Gastrocnemius medialis (tissue), 4 donors: ENCODE measurements at regions not wholly inside any gene's neighbourhood (a gene's known extent, or its start where the extent isn't known, plus 50 kb on each side); places are given as distances from the start of the nearest gene placed in this dataset.

Experiments
- CTCF ChIP-seq, 5 experiments: fragments of 450-650 bp in 3 of 5; fragments of 200-600 bp in 2 of 5; sonication (generic) in 2 of 5; IDR thresholded peaks in 4 of 5; conservative IDR thresholded peaks in 1 of 5; 1 replicate in 4 of 5; 2 replicates in 1 of 5; pipeline ENCODE4 v1.5.1; 2016 to 2019; ENCODE audit warnings: antibody characterized with exemption in 5 of 5, mild to moderate bottlenecking in 3 of 5, moderate library complexity in 3 of 5
- POLR2A ChIP-seq, 2 donors: fragments of 450-650 bp; IDR thresholded peaks; one replicate each; pipeline ENCODE4 v1.6.1; 2017; ENCODE audit warnings: antibody characterized with exemption in 2 of 2, mild to moderate bottlenecking in 2 of 2, moderate library complexity in 2 of 2

GRCh38 chr1:187682112-187682511 lies 853.4 kb downstream of the PLA2G4A start:
- TF ChIP-seq CTCF (IDR thresholded peaks at IDR 0.05 in 4 of 5, conservative IDR thresholded peaks at IDR 0.05 in 1 of 5) (no peak), POLR2A (IDR thresholded peaks at IDR 0.05) (no peak)
